GM19397 (cell line): ENCODE measurements at regions not wholly inside any gene's neighbourhood (a gene's known extent, or its start where the extent isn't known, plus 50 kb on each side); places are given as distances from the start of the nearest gene placed in this dataset.
"Not testable (repeated sequence)": the region's sequence is repeated elsewhere in the genome, so short reads cannot be mapped to it uniquely, and the experiment has no call there.

Experiments
- ATAC-seq: cut with Tn5 transposase; IDR thresholded peaks from one replicate; pipeline ENCODE4 v1.9.1; 2021; ENCODE audit warnings: mild to moderate bottlenecking, moderate library complexity; ENCODE audit not compliant: unreplicated experiment

DNA sequence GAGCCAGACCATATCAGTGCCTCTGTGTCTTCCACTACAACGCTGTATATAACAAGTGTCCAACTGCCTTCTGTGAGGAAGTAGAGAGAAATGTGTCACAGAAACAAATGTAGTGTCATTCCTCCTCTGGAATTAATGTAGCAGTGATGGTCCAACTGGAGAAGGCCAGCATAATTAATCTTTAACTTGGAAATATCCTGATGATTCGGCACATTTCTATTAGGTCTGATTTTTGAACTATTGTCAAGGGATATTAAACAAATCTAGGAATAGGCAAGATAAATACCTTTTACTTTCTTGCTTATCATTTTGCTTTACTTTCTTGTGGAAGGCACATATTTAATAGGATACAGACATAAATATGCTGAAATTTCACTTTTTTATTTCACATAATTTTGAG is 446.2 kb upstream of the ALCAM start:
- no peak for ATAC-seq

DNA sequence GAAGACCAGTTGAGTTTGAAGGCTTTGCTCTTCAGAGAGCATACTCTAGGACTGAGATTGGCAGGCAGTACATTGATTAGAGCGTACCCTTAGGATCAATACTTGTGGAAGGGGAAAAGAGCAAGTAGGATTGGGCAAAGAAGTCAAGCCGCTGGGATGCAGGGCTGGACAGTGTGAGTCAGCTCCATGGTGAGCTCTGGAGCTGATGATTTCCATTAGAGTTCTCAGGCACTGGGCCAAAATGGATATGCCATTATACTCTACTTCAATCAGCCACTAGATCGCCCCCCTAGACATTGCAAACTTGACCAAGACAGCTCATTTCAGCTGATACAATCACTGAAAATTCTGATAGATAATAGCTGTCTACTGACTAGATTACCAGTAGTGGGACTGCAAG is 432.7 kb upstream of the ALCAM start:
- ATAC-seq = no peak

DNA sequence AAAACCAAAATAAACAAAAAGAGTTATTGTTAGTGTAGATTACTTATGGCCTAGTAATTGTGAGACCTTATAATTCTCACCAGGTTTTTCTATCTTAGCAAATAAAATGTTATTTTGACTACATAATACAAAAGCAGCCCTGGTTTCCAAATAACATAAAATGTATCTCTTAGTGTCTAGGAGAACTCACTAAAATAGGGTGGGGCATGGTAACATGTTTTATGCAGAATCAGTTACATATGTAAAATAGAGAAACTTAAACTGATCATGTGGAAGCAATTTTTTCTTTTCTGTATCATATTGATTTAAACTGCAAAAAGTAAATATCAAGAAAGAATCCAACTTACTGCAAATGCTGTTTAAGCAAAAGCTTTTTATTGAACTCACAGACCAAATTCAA is 431.1 kb upstream of the ALCAM start:
- ATAC-seq = no peak

DNA sequence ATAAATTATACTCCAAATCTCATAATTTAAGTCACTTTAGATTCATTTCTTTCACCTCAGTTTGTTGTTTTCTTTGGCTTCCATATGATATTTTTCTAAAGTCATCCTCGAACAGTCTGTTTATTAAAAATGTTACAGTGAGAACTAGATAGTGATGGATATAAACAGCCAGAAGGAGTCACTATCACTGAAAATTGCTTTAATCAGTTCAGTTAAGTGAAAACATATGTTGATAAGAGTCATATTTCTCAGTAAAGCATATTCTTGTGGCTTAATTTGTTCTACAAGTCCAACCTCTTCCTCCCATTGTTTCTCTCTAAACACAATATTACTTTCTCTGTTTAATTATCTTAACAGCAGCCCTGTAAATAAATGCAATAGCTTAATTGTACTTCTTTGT is 427.5 kb upstream of the ALCAM start:
- ATAC-seq = no peak

DNA sequence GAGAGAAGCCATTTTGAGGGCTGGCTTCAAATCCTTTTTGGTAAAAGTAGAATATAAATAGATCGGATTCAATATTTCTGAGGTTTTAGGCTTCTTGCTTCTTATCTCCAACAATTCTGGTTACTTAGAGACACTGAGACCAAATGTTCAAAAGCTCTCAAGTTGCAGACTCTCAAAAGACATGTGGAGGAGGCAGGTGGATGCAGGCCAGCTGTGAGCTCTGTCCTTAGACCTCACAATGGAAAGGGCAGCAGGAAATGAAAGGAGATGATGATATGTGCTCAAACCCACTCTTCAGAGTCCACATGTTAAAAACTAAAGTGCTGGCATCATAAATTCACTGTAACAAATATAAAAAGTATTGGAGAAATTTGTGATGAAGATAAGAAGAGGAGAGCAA is 424.9 kb upstream of the ALCAM start:
- ATAC-seq = no peak

DNA sequence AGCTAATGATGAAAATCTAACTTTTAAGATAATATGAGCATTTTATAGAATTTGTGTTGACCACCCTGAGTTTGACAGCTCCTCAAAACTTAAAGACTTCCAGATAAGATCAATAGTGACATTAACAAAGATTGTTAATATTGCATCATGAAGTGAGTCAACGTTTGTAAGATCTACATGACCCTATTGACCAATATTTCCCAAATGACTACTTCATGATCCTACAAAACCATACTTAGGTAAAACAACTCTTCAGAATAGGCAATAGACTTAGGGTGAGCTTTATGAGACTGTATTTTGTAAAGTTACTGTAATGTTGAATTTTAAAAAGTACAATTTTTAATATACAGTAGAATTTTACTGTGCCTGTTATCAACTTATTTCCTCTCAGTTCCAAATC is 422.7 kb upstream of the ALCAM start:
- ATAC-seq = no peak

DNA sequence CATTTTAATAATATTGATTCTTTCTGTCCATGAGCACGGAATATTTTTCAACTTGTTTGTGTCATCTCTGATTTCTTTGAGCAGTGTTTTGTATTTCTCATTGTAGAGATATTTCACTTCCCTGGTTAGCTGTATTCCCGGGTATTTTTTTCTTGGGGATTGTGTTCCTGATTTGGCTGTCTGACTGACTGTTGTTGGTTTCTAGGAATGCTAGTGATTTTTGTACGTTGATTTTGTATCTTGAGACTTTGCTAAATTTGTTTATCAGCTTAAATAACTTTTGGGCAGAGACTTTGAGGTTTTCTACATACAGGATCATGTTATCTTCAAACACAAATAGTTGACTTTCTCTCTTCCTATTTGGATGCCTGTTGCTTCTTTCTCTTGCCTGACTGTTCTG is 418.8 kb upstream of the ALCAM start:
- ATAC-seq = no peak

DNA sequence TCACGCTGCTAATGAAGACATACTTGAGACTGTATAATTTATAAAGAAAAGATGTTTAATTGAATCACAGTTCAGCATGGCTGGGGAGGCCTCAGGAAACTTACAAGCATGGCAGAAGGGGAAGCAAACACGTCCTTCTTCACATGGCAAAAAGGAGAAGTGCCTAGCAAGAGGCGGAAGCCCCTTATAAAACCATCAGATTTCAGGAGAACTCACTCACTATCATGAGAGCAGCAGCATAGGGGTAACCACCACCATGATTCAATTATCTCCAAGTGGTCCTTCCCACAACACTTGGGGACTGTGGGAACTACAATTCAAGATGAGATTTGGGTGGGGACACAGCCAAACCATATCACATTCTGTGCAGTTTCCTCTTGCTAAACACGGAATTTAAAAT is 416.9 kb upstream of the ALCAM start:
- ATAC-seq = not testable (repeated sequence)

GRCh38 chr3:104951426-104951825 is 415.3 kb upstream of the ALCAM start:
- no peak for ATAC-seq

DNA sequence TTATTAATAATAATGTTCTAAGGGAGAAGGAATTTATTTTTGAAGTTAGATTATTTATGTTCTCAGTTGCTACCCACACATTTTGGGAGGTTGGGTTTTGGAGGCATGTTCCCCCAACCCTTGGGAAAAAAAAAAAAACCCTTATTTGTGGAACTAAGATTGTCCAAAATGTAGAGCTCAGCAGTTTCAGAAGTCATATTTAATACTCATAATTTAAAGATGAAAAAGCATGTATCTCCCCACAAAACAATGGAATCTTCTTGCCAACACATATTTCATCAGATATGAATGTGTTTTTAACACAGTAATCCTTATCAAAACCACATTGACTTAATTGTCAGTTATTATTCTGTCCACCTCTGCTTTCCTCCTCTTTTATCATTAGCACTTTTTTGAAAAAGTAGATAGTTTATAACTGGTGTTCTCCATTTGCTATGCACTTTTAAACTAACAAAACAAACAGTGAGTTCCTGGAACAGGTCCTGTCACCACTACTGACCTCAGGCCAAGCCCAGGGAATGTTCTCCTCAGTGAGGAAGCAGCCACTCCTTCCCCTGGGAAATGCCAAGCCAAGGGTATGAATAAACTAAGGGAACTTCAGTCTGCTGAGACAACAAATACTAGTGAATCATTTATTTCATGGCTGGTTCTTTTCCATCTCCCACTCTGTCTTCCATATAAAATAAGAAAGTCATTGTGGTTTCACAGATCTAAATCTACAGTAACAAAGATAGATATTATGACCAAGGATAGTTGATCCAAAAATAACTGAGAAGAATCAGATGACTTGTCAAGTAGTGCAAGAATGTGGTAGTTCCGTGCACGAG is 414.4 kb upstream of the ALCAM start:
- ATAC-seq = no peak

GRCh38 chr3:104956620-104957345 is 409.9 kb upstream of the ALCAM start:
- no peak for ATAC-seq

- no peak for ATAC-seq
Measured at GRCh38 chr3:104960579-104960978, 406.1 kb upstream of the ALCAM start.

DNA sequence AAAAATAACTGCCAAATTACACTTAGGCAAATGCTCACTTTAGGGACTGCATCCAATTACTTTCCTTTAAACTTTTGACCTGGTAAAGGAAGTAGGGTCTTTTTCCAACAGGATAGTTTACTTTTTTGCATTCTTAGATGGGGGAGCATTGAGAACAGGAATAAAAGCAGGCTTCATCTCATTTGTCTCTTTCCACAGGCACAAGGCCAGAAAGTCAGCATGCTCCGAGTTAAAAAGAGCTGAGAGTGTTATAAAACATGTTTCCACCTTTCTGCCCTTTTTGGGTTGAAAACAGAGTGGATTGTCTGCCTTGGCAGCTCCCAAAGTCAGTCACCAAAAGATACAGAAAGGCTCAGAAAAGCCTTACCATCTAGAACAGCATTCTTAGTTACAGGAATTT is 404.9 kb upstream of the ALCAM start:
- ATAC-seq = no peak

DNA sequence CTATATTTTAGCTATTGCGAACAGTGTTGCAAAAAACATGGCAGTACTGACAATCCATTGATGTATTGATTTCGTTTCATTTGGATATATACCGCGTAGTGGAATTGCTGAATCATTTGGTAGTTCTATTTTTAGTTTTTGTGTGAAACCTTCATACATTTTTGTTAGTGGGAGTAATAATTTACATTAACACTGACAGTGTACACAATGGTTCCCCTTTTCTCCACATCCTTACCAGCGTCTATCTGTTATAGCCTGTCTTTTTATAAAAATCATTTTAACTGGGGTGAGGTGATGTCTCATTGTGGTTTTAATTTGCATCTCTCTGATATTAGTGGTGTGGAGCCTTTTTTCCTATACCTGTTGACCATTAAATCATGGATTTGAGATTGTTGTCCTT is 392.4 kb upstream of the ALCAM start:
- ATAC-seq = no peak

- no peak for ATAC-seq
Measured at GRCh38 chr3:104977719-104978118, 389.0 kb upstream of the ALCAM start.

GRCh38 chr3:104982130-104982529 is 384.6 kb upstream of the ALCAM start:
- ATAC-seq = no peak

DNA sequence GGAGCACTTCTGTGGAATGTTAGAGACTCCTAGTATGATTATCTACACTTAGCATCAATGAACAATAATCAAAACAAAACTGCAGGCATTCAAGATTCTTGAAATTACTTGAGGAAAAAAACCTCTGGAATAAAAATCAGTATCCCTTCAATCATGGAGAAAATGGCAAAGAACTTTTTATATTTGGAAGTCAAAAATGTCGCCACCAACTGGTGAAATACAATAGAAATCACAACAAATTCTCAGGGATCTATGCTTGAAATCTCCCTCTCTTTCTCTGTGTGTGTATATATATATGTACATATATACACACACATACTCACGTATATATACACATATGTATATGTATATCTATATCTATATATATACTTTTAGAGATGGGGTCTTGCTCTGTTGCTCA is 378.9 kb upstream of the ALCAM start:
- ATAC-seq = no peak

GRCh38 chr3:104988496-104988895 is 378.2 kb upstream of the ALCAM start:
- no peak for ATAC-seq

GRCh38 chr3:104989878-104990277 is 376.8 kb upstream of the ALCAM start:
- ATAC-seq = no peak

DNA sequence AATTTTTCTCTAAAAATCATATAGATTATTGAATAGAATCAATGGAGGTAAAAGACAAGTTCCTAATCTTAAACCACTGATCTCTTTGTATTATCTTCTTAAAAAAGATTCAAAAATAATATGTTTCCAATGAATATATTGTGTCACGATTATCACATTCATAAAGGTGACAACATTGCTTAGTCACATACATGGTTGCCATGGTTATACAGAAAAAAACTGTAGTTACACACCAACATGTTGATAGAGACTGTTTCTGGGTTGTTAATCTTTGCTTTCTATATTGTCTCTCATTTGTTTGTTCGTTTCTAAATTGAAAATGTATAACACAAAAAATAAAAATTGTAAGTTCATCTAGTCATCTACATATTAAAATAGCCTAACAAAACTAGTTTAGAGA is 376.0 kb upstream of the ALCAM start:
- ATAC-seq = no peak

DNA sequence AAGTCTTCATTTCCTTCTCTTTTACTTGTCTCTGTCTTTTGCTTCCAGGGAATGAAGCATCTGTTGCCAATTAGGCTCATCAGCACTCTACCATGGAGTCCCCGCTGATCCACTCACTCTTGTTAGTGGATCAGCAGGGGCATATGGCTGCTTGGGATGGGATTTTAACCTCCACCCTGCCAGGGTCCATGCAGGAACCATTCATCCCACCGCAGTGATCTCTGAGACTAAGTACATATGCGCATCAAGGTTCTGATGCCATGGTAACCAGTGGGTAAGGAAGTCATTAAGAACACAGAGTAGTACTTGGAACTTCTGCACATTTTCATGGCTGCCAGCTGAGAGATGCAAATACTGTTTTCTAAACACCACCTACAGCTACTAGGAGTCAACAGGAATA is 374.0 kb upstream of the ALCAM start:
- ATAC-seq = no peak

- ATAC-seq = no peak
Measured at GRCh38 chr3:105006164-105006563, 360.5 kb upstream of the ALCAM start.

DNA sequence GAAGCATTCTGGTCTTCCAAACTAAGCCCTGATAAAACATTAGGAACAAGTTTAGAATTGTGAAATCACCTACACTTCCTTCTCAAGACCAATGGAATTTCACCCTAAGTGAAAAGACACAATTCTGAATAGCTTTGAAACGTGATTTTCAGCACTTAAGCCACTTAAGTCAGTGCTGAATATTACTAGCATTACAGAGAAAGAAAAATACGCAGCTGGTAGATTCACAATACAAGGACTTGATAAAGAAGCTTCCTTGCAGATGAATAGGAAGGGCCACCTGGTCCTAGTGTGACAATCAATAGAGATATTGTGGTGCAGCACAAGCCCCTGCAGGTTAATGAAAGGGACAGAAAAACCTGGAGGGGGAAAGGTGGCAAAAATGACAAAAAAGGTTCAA is 353.1 kb upstream of the ALCAM start:
- ATAC-seq = no peak
